Panc1 (cell line): ENCODE measurements at regions not wholly inside any gene's neighbourhood (a gene's known extent, or its start where the extent isn't known, plus 50 kb on each side); places are given as distances from the start of the nearest gene placed in this dataset.

ENCODE experiments used
- POLR2AphosphoS5 ChIP-seq: IDR thresholded peaks from 2 replicates; pipeline ENCODE4 v1.6.1; 2012; ENCODE audit warnings: mild to moderate bottlenecking, low read depth, low read length, moderate library complexity
- SIN3A ChIP-seq: IDR thresholded peaks from 2 replicates; pipeline ENCODE4 v1.6.1; 2012; ENCODE audit warnings: low read depth, mild to moderate bottlenecking, low read length, moderate library complexity, borderline replicate concordance; ENCODE audit not compliant: insufficient read depth
- TCF7L2 ChIP-seq: IDR thresholded peaks from 2 replicates; pipeline ENCODE4 v1.6.1; 2011; ENCODE audit warnings: mild to moderate bottlenecking, low read depth, low read length, inconsistent platforms
- TF ChIP-seq, protein P1 (sequence below): fragments of 450-650 bp; IDR thresholded peaks from 2 replicates; pipeline ENCODE4 v1.5.1; 2017; ENCODE audit warnings: mild to moderate bottlenecking
- TF ChIP-seq, protein P2 (sequence below), 2 experiments: IDR thresholded peaks; 2 replicates each; pipeline ENCODE4 v1.6.1; 2011 to 2012; ENCODE audit warnings: low read depth in 2 of 2, control low read depth in 1 of 2, low read length in 1 of 2, mild to moderate bottlenecking in 1 of 2, moderate library complexity in 1 of 2; ENCODE audit not compliant: insufficient read depth in 1 of 2

DNA sequence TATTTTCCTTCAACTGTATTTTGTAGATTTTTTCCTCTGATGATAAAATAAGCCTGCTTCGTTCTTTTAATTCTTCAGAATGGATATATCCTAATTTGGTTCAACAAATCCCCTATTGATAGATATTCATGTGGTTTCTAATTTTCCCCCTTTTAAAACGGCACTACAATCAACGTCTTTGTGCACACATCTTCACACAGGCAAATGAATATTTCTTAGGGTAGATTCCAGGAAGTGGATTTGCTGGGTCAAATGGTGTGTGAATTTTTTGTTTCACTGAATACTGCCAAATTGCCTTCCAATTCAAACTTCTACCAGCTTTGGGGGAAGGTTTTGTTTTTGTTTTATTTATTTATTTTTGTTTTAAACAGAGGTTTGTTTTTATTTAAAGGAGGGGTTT lies 287.2 kb downstream of the FOXO1 start:
- TF ChIP-seq, protein P1, sequence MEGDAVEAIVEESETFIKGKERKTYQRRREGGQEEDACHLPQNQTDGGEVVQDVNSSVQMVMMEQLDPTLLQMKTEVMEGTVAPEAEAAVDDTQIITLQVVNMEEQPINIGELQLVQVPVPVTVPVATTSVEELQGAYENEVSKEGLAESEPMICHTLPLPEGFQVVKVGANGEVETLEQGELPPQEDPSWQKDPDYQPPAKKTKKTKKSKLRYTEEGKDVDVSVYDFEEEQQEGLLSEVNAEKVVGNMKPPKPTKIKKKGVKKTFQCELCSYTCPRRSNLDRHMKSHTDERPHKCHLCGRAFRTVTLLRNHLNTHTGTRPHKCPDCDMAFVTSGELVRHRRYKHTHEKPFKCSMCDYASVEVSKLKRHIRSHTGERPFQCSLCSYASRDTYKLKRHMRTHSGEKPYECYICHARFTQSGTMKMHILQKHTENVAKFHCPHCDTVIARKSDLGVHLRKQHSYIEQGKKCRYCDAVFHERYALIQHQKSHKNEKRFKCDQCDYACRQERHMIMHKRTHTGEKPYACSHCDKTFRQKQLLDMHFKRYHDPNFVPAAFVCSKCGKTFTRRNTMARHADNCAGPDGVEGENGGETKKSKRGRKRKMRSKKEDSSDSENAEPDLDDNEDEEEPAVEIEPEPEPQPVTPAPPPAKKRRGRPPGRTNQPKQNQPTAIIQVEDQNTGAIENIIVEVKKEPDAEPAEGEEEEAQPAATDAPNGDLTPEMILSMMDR: no peak
- TF ChIP-seq POLR2AphosphoS5 (no peak), TCF7L2 (no peak), SIN3A (no peak)
- TF ChIP-seq, protein P2, sequence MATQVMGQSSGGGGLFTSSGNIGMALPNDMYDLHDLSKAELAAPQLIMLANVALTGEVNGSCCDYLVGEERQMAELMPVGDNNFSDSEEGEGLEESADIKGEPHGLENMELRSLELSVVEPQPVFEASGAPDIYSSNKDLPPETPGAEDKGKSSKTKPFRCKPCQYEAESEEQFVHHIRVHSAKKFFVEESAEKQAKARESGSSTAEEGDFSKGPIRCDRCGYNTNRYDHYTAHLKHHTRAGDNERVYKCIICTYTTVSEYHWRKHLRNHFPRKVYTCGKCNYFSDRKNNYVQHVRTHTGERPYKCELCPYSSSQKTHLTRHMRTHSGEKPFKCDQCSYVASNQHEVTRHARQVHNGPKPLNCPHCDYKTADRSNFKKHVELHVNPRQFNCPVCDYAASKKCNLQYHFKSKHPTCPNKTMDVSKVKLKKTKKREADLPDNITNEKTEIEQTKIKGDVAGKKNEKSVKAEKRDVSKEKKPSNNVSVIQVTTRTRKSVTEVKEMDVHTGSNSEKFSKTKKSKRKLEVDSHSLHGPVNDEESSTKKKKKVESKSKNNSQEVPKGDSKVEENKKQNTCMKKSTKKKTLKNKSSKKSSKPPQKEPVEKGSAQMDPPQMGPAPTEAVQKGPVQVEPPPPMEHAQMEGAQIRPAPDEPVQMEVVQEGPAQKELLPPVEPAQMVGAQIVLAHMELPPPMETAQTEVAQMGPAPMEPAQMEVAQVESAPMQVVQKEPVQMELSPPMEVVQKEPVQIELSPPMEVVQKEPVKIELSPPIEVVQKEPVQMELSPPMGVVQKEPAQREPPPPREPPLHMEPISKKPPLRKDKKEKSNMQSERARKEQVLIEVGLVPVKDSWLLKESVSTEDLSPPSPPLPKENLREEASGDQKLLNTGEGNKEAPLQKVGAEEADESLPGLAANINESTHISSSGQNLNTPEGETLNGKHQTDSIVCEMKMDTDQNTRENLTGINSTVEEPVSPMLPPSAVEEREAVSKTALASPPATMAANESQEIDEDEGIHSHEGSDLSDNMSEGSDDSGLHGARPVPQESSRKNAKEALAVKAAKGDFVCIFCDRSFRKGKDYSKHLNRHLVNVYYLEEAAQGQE (IDR thresholded peaks at IDR 0.05; ENCODE audit: insufficient read depth in 1 of 2, low read depth in 2 of 2, low read length in 1 of 2): no peak
